Breast epithelium (tissue), 3 donors: ENCODE measurements at regions not wholly inside any gene's neighbourhood (a gene's known extent, or its start where the extent isn't known, plus 50 kb on each side); places are given as distances from the start of the nearest gene placed in this dataset.

Experiments used
- POLR2A ChIP-seq: fragments of 450-650 bp; IDR thresholded peaks from one replicate; pipeline ENCODE4 v1.6.1; 2016; ENCODE audit warnings: antibody characterized with exemption, mild to moderate bottlenecking, moderate library complexity
- TF ChIP-seq, protein P1 (sequence below), 3 donors: fragments of 450-650 bp; IDR thresholded peaks; one replicate each; pipeline ENCODE4 v1.5.1; 2016 to 2017; ENCODE audit warnings: antibody characterized with exemption in 3 of 3, mild to moderate bottlenecking in 3 of 3, moderate library complexity in 3 of 3

DNA sequence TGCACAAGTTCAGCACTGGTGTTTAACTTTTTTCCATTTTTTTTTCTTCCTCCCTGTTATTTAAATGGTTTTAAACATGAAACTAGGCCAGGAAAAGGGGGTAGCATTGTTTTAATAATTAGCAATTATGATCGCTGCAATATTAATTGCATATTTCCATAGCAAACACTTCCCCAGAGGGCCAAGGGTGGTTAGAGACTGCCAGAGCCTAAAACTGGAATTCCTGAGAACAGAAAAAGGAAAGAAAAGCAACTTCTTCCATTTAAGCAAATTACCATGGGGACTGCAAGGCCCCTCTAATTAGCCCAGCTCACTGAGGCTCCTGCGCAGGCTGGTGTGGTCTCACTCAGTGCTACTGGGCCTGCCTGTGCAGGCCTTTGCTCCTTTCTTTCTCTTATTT lies 201.5 kb downstream of the SMAD2 start:
- TF ChIP-seq, protein P1, sequence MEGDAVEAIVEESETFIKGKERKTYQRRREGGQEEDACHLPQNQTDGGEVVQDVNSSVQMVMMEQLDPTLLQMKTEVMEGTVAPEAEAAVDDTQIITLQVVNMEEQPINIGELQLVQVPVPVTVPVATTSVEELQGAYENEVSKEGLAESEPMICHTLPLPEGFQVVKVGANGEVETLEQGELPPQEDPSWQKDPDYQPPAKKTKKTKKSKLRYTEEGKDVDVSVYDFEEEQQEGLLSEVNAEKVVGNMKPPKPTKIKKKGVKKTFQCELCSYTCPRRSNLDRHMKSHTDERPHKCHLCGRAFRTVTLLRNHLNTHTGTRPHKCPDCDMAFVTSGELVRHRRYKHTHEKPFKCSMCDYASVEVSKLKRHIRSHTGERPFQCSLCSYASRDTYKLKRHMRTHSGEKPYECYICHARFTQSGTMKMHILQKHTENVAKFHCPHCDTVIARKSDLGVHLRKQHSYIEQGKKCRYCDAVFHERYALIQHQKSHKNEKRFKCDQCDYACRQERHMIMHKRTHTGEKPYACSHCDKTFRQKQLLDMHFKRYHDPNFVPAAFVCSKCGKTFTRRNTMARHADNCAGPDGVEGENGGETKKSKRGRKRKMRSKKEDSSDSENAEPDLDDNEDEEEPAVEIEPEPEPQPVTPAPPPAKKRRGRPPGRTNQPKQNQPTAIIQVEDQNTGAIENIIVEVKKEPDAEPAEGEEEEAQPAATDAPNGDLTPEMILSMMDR (IDR thresholded peaks at IDR 0.05): no peak
- no peak for TF ChIP-seq POLR2A
